Activated CD8-positive, alpha-beta T cell treated with anti-CD3 and anti-CD28 coated beads for 36 hours (primary cell): ENCODE measurements at regions not wholly inside any gene's neighbourhood (a gene's known extent, or its start where the extent isn't known, plus 50 kb on each side); places are given as distances from the start of the nearest gene placed in this dataset.
A peak's percentile ranks its signal among the peaks of the same experiment; 100 is the strongest.
"Not testable (repeated sequence)": the region's sequence is repeated elsewhere in the genome, so short reads cannot be mapped to it uniquely, and the experiment has no call there.

Experiments used
- ATAC-seq: fragments of 200-7000 bp; cut with Tn5 transposase; one replicate; pipeline ENCODE4 v1.10.0; 2021; ENCODE audit warnings: mild to moderate bottlenecking, moderate library complexity
- CTCF ChIA-PET: fragments of 350-600 bp; sonication (Branson Sonifier 250); formaldehyde crosslinking; loops from one replicate; lab custom pipeline; 2021; ENCODE audit warnings: antibody characterized with exemption; lab: Charles Lee
- POLR2A ChIA-PET: fragments of 350-600 bp; sonication (Branson Sonifier 250); formaldehyde crosslinking; loops from one replicate; lab custom pipeline; 2021; ENCODE audit warnings: antibody characterized with exemption; lab: Charles Lee
- DNase-seq: peaks from one replicate; pipeline ENCODE4 v3.0.0-alpha.2; 2020
- H3K27ac Mint-ChIP-seq: one replicate; pipeline ENCODE4 v1.8.0; 2021; ENCODE audit warnings: mild to moderate bottlenecking, mixed read lengths
- H3K27me3 Mint-ChIP-seq: one replicate; pipeline ENCODE4 v1.8.0; 2021; ENCODE audit warnings: mixed read lengths
- H3K36me3 Mint-ChIP-seq: one replicate; pipeline ENCODE4 v1.8.0; 2021; ENCODE audit warnings: low read depth, mixed read lengths
- H3K4me1 Mint-ChIP-seq: one replicate; pipeline ENCODE4 v1.8.0; 2021; ENCODE audit warnings: low read depth, mixed read lengths
- H3K4me3 Mint-ChIP-seq: one replicate; pipeline ENCODE4 v1.8.0; 2021; ENCODE audit warnings: mild to moderate bottlenecking, moderate library complexity, mixed read lengths
- H3K9me3 Mint-ChIP-seq: one replicate; pipeline ENCODE4 v1.8.0; 2021; ENCODE audit warnings: mixed read lengths
- CTCF ChIP-seq: fragments of 200-600 bp; IDR thresholded peaks from one replicate; pipeline ENCODE4 v1.8.0; 2022; ENCODE audit warnings: antibody characterized with exemption, mild to moderate bottlenecking
- intact Hi-C: fragments of 100-400 bp; cut with micrococcal nuclease; formaldehyde crosslinking; loops from one replicate; pipeline ENCODE4 v1.10.0; 2022

GRCh38 chr1:58968360-58968952 lies 184.6 kb upstream of the JUN start:
- ChIA-PET POLR2A (interaction anchor here (0.7 to 1.1 kb wide), 3 partner anchors 32 to 149 kb away, joined by 3 read pairs; no protein-coding TSS in a partner anchor), CTCF (no interaction called here)
- H3K9me3 Mint-ChIP-seq = no peaks in the 10 kb centered on the region
- intact Hi-C loops = no loop called here
- no peaks in the 10 kb centered on the region for H3K36me3 Mint-ChIP-seq
- H3K27ac Mint-ChIP-seq = peak overlapping the region; percentile 93
- ATAC-seq = peak; percentile 80
- TF ChIP-seq CTCF = no peak
- no peak overlapping the region for H3K4me3 Mint-ChIP-seq
- peak; percentile 47 for DNase-seq
- peaks cover 37% of the 10 kb centered on the region for H3K4me1 Mint-ChIP-seq
- H3K27me3 Mint-ChIP-seq = no peaks in the 10 kb centered on the region

DNA sequence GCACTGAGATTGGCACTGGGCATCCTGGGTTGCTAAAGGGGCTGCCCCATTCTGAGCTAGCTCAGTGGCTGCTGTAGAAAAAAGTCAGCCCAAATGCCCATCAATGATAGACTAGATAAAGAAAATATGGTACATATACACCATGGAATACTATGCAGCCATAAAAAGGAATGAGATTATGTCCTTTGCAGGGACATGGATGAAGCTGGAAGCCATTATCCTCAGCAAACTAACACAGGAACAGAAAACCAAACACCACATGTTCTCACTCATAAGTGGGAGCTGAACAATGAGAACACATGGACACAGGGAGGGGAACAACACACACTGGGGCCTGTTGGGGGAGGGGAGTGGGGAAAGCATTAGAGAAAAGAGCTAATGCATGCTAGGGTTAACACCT lies 185.3 kb upstream of the JUN start:
- intact Hi-C loops, H3K36me3 Mint-ChIP-seq, DNase-seq, H3K4me3 Mint-ChIP-seq, ATAC-seq, H3K9me3 Mint-ChIP-seq, H3K27me3 Mint-ChIP-seq, CTCF ChIA-PET: not testable (repeated sequence)
- peak overlapping the region; percentile 93 for H3K27ac Mint-ChIP-seq
- H3K4me1 Mint-ChIP-seq = peaks cover 37% of the 10 kb centered on the region
- POLR2A ChIA-PET = interaction anchor here (0.7 to 1.1 kb wide), 3 partner anchors 15 to 150 kb away, joined by 3 read pairs; no protein-coding TSS in a partner anchor

- no peak overlapping the region for H3K27ac Mint-ChIP-seq
- POLR2A ChIA-PET = no interaction called here
Measured at GRCh38 chr1:58971629-58972140, 187.8 kb upstream of the JUN start.

DNA sequence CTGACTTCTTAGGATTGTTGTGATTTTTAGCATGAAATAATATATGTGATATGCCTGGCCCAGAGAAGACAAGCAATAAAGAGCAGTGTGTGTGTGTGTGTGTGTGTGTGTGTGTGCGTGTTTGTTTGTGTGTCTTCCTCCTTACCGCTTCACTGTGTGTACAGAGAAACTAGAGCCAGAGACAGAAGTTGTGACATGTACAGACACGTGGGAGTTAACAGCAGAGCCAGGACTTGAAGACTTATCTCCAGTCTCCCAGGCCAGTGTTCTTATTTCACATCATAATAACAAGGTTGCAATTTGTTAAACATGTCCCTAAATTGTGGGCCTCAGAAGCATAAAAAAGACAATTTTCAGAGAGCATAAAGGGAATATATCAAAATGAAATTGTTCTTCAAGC lies 192.0 kb upstream of the JUN start:
- no peak for TF ChIP-seq CTCF
- Mint-ChIP-seq H3K4me3 (no peak overlapping the region), H3K4me1 (peaks cover 18% of the 10 kb centered on the region), H3K36me3 (no peaks in the 10 kb centered on the region), H3K27me3 (peaks cover 1% of the 10 kb centered on the region), H3K27ac (no peak overlapping the region), H3K9me3 (no peaks in the 10 kb centered on the region)
- DNase-seq (no peak), ATAC-seq (no peak)
- intact Hi-C loops = no loop called here
- ChIA-PET POLR2A (no interaction called here), CTCF (no interaction called here)

More at GRCh38 chr1:58971629-58972140, 187.8 kb upstream of the JUN start:
- intact Hi-C loops = no loop called here
- Mint-ChIP-seq H3K36me3 (no peaks in the 10 kb centered on the region), H3K4me1 (peaks cover 25% of the 10 kb centered on the region), H3K9me3 (no peaks in the 10 kb centered on the region), H3K27me3 (peaks cover under 1% of the 10 kb centered on the region), H3K4me3 (no peak overlapping the region)
- CTCF ChIA-PET = no interaction called here
- no peak for ATAC-seq
- DNase-seq = no peak
- no peak for TF ChIP-seq CTCF

DNA sequence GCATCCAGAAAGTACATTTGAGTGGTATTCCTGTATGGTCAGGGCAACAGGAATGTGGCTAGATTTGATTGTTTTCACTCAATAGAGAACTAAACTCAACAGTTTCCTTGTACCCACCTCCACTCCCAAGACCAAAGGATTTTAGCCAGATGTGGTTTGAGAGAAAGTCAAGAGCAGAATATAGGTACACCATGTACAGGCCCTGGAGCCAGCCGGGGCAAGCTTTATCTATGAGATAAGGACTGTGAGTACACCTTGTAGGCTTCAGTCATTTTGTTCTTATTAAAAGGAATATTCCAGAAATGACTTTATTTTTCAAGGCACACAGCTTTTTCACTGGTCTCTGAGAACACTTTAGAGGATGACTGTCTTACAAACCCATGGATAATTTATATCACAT lies 192.4 kb upstream of the JUN start:
- peaks cover 18% of the 10 kb centered on the region for H3K4me1 Mint-ChIP-seq
- POLR2A ChIA-PET = no interaction called here
- ATAC-seq (no peak), DNase-seq (no peak)
- TF ChIP-seq CTCF = no peak
- CTCF ChIA-PET = no interaction called here
- H3K9me3 Mint-ChIP-seq = no peaks in the 10 kb centered on the region
- H3K36me3 Mint-ChIP-seq = no peaks in the 10 kb centered on the region
- intact Hi-C loops = no loop called here
- peaks cover 1% of the 10 kb centered on the region for H3K27me3 Mint-ChIP-seq
- no peak overlapping the region for H3K27ac Mint-ChIP-seq
- H3K4me3 Mint-ChIP-seq = no peak overlapping the region
